A204.1 (cell line): ENCODE measurements at regions not wholly inside any gene's neighbourhood (a gene's known extent, or its start where the extent isn't known, plus 50 kb on each side); places are given as distances from the start of the nearest gene placed in this dataset.

Experiments
- FAIRE-seq: peaks from 2 replicates; lab custom pipeline; 2012; peaks lifted over from hg19 to GRCh38; lab: Jason Lieb, UNC

DNA sequence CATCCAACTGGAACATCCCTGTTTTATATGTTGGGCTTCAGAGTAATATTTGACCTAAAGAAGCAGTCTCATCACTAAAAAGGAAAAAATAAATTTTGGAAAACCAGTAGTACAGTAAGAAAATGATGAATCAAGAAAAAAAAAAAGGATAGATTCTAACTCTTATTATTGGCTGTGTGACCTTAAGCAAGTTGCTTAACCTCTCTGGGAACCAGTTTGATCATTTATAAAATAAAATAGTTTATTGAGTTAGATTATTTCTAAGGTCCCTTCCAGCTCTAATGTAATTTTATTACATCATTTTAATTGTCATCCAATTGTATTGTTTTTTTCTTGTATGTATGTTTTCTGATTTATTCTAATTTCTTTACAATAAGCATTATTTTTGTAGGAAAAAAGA is 127.0 kb downstream of the PRELID2 start:
- peak; percentile 53 for FAIRE-seq

DNA sequence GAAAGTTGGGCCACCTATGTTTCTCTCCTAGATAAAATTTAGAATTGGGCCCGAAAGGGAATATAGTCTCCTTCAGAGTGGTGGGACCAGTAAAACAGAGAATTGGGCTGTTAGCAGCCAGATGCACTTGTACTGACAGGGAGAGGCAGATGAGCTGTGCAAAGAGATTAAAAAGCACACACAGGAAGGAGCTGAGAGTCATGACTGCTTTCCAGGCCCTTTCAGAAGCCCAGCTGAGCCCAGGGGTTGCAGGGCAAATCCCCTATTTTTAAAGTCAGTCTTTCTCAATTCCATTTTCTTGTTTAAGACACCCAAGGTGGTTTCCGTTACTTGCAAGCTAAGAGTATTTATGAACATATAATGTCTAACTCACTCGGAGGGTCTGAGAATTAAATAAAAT is 130.4 kb downstream of the PRELID2 start:
- no peak for FAIRE-seq

DNA sequence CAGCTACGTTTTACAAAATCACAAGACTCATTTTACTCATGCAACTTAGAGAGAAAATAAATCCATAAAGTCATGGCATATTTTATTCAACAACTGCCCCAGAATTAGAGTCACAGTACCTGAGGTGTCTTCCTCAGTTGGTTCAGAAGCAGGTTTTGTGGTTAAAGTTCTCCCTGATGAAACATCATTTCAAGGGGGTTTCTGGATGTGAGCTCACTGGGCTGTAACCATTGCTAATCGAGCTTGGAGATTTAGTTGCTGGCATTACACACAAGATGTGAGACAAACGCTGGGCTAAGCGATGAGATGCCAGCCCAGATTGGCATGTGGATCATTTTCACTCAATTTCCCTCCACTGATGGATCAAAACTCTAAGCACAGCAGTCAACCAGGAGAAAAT is 131.3 kb downstream of the PRELID2 start:
- FAIRE-seq: no peak

GRCh38 chr5:145701404-145701803 is 133.7 kb downstream of the PRELID2 start:
- FAIRE-seq: no peak

GRCh38 chr5:145699846-145700245 is 135.3 kb downstream of the PRELID2 start:
- no peak for FAIRE-seq

- no peak for FAIRE-seq
Observed at GRCh38 chr5:145697251-145697990, 137.7 kb downstream of the PRELID2 start.

- no peak for FAIRE-seq
Observed at GRCh38 chr5:145689235-145689634, 145.9 kb downstream of the PRELID2 start.

- no peak for FAIRE-seq
Observed at GRCh38 chr5:145687943-145688342, 147.2 kb downstream of the PRELID2 start.

DNA sequence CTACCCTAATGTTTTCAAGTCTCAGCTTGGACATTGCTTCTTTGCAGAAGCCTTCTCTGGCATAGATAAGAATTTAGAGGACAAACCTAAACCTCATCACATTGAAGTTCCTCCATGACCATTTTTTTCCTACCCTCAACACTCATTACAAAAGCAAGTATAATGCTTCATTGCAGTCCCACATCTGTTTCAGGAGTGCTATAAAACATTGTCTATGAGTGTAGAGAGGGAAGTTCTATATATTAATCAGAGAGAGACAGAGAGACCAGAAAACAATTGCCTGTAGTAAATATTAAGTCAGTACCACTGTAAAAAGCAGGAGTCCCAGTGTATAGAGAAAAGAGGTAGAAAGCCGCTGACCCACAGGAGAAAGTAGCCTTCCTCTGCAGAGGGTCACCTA is 149.7 kb downstream of the PRELID2 start:
- FAIRE-seq: no peak

DNA sequence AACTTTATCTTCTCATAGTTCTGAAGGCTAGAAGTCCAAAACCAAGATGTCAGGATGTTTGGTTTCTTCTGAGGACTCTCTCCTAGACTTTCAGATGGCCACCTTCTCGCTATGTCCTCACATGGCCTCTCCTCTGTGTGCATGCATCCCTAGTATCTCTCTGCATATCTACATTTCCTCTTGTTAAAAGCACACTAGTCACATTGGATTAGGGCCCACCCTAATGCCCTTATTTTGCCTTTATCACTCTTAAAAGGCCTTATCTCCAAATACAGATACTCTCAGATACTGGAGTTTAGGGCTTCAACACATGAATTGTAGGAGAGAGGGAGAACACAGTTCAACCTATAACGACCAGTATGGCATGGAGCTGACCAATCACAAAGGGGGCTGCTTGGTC is 151.7 kb downstream of the PRELID2 start:
- no peak for FAIRE-seq

GRCh38 chr5:145682197-145682899 is 152.8 kb downstream of the PRELID2 start:
- no peak for FAIRE-seq

- FAIRE-seq: peak; percentile 56
Observed at GRCh38 chr5:145681686-145682085, 153.5 kb downstream of the PRELID2 start.

DNA sequence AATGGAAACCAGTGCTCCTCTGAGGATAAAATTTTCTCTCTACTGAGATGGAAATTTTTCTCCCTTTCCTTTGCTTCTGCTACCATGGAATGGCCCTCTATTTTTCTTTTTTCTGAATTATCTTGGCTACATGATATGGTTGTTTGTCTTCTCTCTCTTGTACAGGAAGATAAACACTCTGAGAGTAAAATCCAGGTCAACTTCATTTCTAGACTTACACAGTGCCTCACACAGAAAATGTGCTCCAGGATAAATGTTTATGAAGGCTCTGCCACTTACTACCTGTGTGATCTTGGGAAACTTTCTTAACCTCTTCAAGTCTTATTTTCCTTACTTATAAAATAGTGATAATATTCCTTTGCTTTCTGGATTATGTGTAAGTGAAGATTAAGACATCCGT is 153.9 kb downstream of the PRELID2 start:
- no peak for FAIRE-seq

DNA sequence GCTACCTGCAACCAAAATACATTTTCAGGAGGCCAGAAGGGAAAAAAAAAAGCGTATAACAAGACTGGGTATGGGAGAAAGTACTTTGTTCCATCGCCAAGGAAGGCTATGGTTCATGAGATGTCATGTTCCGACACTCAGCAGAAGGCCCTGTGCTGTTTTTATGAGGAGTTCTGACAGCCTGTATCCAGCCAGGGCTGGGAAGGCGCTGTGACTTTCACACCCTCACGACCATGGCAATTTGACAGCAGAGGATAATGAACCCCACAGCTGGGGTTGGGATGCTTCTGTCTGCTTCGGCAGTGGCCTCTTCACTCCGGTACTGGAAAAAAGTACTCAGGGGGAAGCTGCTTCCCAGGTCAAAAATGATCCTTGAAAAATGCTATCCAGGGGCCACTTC is 154.4 kb downstream of the PRELID2 start:
- no peak for FAIRE-seq

- FAIRE-seq: no peak
Observed at GRCh38 chr5:145680169-145680568, 155.0 kb downstream of the PRELID2 start.

- no peak for FAIRE-seq
Observed at GRCh38 chr5:145678255-145678654, 156.9 kb downstream of the PRELID2 start.

GRCh38 chr5:145673786-145674185 is 161.4 kb downstream of the PRELID2 start:
- FAIRE-seq: no peak

GRCh38 chr5:145668714-145669113 is 166.4 kb downstream of the PRELID2 start:
- no peak for FAIRE-seq

- FAIRE-seq: no peak
Observed at GRCh38 chr5:145667742-145668141, 167.4 kb downstream of the PRELID2 start.

GRCh38 chr5:145666591-145666990 is 168.6 kb downstream of the PRELID2 start:
- FAIRE-seq: no peak

GRCh38 chr5:145661737-145662485 is 173.2 kb downstream of the PRELID2 start:
- no peak for FAIRE-seq

GRCh38 chr5:145660897-145661640 is 174.1 kb downstream of the PRELID2 start:
- FAIRE-seq: no peak

- no peak for FAIRE-seq
Observed at GRCh38 chr5:145658435-145658834, 176.7 kb downstream of the PRELID2 start.
